Adrenal gland (tissue), 5 donors: ENCODE measurements at regions not wholly inside any gene's neighbourhood (a gene's known extent, or its start where the extent isn't known, plus 50 kb on each side); places are given as distances from the start of the nearest gene placed in this dataset.

Experiments
- CTCF ChIP-seq, 6 experiments: fragments of 450-650 bp in 4 of 6; fragments of 200-600 bp in 2 of 6; sonication (generic) in 1 of 6; IDR thresholded peaks; 1 replicate in 5 of 6; 2 replicates in 1 of 6; pipeline versions ENCODE4 v1.5.1 to v1.8.0; 2016 to 2021; ENCODE audit warnings: antibody characterized with exemption in 6 of 6, mild to moderate bottlenecking in 2 of 6, moderate library complexity in 1 of 6
- POLR2A ChIP-seq, 2 donors: fragments of 450-650 bp; IDR thresholded peaks; one replicate each; pipeline ENCODE4 v1.6.1; 2017; ENCODE audit warnings: antibody characterized with exemption in 2 of 2, mild to moderate bottlenecking in 2 of 2, moderate library complexity in 1 of 2
- donor health status: DM: no; HTN: no; CAD: no.

GRCh38 chr16:65312795-65313194 is 190.9 kb upstream of the CDH11 start:
- no peak for TF ChIP-seq CTCF (IDR thresholded peaks at IDR 0.05)
- TF ChIP-seq POLR2A (IDR thresholded peaks at IDR 0.05) = no peak
